Upper lobe of left lung (tissue), 6 donors: ENCODE measurements at regions not wholly inside any gene's neighbourhood (a gene's known extent, or its start where the extent isn't known, plus 50 kb on each side); places are given as distances from the start of the nearest gene placed in this dataset.

ENCODE experiments used
- ATAC-seq, 2 donors: fragments of 200-7000 bp; cut with Tn5 transposase; one replicate each; pipeline ENCODE4 v1.9.1; 2022; ENCODE audit warnings: mild to moderate bottlenecking in 2 of 2, moderate library complexity in 2 of 2; ENCODE audit not compliant: low FRiP score in 2 of 2
- DNase-seq, 2 donors: peaks; one replicate each; pipeline ENCODE4 v3.0.0-alpha.2; 2019 to 2020
- H3K27ac ChIP-seq, 4 donors: fragments of 200-600 bp; sonication (generic); one replicate each; pipeline ENCODE4 v1.5.1; 2016 to 2019
- H3K27me3 ChIP-seq, 4 donors: fragments of 200-600 bp; sonication (generic); one replicate each; pipeline ENCODE4 v1.5.1; 2017 to 2019
- H3K36me3 ChIP-seq, 4 donors: fragments of 200-600 bp; sonication (generic); one replicate each; pipeline ENCODE4 v1.5.1; 2016 to 2019
- H3K4me1 ChIP-seq, 4 donors: fragments of 200-600 bp; sonication (generic); one replicate each; pipeline ENCODE4 v1.5.1; 2018 to 2019
- H3K4me3 ChIP-seq, 4 donors: fragments of 200-600 bp; sonication (generic); one replicate each; pipeline ENCODE4 v1.5.1; 2017 to 2019; ENCODE audit warnings: mild to moderate bottlenecking in 2 of 4, moderate library complexity in 1 of 4
- H3K9me3 ChIP-seq, 4 donors: fragments of 200-600 bp; sonication (generic); one replicate each; pipeline ENCODE4 v1.5.1; 2018 to 2019
- EP300 ChIP-seq, 4 donors: sonication (generic); formaldehyde crosslinking; IDR thresholded peaks; one replicate each; pipeline ENCODE4 v1.5.1; 2017; ENCODE audit warnings: antibody characterized with exemption in 4 of 4, control low read depth in 2 of 4
- POLR2A ChIP-seq, 4 donors: fragments of 450-650 bp; IDR thresholded peaks; one replicate each; pipeline ENCODE4 v1.5.1; 2016 to 2017; ENCODE audit warnings: antibody characterized with exemption in 4 of 4, mild to moderate bottlenecking in 2 of 4
- POLR2AphosphoS5 ChIP-seq, 2 donors: sonication (generic); formaldehyde crosslinking; IDR thresholded peaks; one replicate each; pipeline ENCODE4 v1.5.1; 2017; ENCODE audit warnings: antibody characterized with exemption in 2 of 2
- WGBS, 2 donors: methylation state at CpG; one replicate each; pipeline ENCODE4 v1.1.5; 2017 to 2018; 5-methylcytosine and 5-hydroxymethylcytosine counted together
- small RNA-seq, 4 donors: library from RNA; depleted of rRNA; stranded (forward); fragments of <200 nt; gene quantifications; one replicate each; pipeline ENCODE3, GENCODE V24; 2016
- TF ChIP-seq, protein P1 (sequence below), 6 experiments: fragments of 450-650 bp in 4 of 6; fragments of 200-600 bp in 2 of 6; sonication (generic) in 2 of 6; IDR thresholded peaks; one replicate each; pipeline ENCODE4 v1.5.1; 2016 to 2019; ENCODE audit warnings: antibody characterized with exemption in 6 of 6
- donor health status: DM: no; HTN: no; CAD: no; lungs with moderate emphysema.
- donor health status: DM: no; HTN: yes; CAD: no; lungs with severe emphysema.

DNA sequence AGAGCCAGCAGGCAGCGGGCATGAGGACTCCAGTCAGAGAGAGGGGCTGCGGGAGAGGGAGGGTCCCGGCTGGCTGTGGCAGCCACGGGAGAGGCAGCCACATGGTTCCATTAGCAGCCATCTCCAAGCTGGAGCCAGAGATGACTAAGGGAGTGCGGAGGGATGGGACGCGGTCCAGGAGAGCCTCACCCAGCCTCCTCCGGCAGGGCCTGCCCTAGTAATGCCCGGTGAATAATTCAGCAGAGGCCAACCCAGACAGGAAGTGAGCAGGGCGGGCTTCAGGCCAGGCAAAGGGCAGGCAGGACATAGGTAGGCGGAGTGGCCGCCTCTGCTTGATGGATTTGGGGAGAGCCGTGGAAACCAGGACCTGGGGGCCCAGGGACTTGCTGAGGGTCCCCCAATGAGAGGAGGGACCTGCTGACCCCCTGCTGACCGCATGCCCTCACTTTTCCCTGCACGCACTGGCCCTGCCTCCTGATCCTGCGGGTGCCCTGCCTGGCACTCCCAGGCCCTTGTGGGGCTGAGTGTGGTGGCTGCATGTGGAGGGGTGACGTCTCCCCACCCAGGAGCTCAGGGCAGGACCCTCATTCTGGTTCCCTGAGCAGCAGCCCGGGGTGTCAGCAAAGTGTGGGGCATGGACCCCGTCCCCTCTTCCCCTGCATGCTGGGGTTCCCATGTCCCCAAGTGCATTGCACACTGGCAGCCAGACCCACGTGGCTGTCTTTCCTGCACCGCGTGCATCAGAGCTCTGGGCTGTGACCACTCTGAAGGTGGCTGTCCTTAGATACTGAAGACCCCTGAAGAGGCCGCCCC is 51.8 kb upstream of the SLCO4A1 start:
- Histone ChIP-seq H3K27me3 (no peaks in the 10 kb centered on the region), H3K4me3 (no peak overlapping the region), H3K36me3 (no peaks in the 10 kb centered on the region), H3K4me1 (peaks cover under 1 to 8% (median 2%) of the 10 kb centered on the region in 4 donors), H3K9me3 (no peaks in the 10 kb centered on the region), H3K27ac (no peak overlapping the region)
- peak in 1 of 2 donors; percentile 63 for DNase-seq
- 59 to 68% methylated on average over 14 to 22 of the region's 23 CpGs for WGBS, 2 donors
- no peak for TF ChIP-seq POLR2A (IDR thresholded peaks at IDR 0.05)
- TF ChIP-seq, protein P1, sequence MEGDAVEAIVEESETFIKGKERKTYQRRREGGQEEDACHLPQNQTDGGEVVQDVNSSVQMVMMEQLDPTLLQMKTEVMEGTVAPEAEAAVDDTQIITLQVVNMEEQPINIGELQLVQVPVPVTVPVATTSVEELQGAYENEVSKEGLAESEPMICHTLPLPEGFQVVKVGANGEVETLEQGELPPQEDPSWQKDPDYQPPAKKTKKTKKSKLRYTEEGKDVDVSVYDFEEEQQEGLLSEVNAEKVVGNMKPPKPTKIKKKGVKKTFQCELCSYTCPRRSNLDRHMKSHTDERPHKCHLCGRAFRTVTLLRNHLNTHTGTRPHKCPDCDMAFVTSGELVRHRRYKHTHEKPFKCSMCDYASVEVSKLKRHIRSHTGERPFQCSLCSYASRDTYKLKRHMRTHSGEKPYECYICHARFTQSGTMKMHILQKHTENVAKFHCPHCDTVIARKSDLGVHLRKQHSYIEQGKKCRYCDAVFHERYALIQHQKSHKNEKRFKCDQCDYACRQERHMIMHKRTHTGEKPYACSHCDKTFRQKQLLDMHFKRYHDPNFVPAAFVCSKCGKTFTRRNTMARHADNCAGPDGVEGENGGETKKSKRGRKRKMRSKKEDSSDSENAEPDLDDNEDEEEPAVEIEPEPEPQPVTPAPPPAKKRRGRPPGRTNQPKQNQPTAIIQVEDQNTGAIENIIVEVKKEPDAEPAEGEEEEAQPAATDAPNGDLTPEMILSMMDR (IDR thresholded peaks at IDR 0.05), result no peak
- no peak for TF ChIP-seq POLR2AphosphoS5 (IDR thresholded peaks at IDR 0.05)
- TF ChIP-seq EP300 (IDR thresholded peaks at IDR 0.05), result no peak
- peak; percentile 13 to 81 for ATAC-seq

DNA sequence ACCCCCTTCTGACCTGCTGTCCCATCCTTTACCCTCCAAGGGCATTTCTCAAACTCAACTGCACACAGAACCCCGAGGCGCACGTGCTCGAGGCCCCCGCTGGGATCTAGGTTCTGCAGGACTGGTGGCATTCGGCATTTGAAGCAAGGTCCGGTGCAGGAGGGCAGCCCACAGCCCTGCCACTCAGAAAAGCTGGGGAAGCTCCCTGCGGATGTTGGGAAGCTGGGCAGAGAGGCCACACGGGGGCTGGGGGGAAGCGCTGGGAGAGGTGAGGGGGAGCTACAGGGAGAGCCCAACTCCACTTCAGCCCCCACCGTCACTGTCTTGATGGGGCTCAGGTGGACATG is 51.2 kb upstream of the SLCO4A1 start:
- H3K36me3 ChIP-seq, result no peaks in the 10 kb centered on the region
- no peaks in the 10 kb centered on the region for H3K27me3 ChIP-seq
- no peak overlapping the region for H3K27ac ChIP-seq
- H3K9me3 ChIP-seq, result no peaks in the 10 kb centered on the region
- H3K4me1 ChIP-seq, result peaks cover 5 to 13% (median 6%) of the 10 kb centered on the region in 4 donors
- TF ChIP-seq POLR2A (IDR thresholded peaks at IDR 0.05) (no peak), EP300 (IDR thresholded peaks at IDR 0.05) (no peak), POLR2AphosphoS5 (IDR thresholded peaks at IDR 0.05) (no peak)
- TF ChIP-seq, protein P1 (IDR thresholded peaks at IDR 0.05), result no peak
- WGBS, 2 donors, result 80 to 85% methylated on average over 4 to 11 of the region's 11 CpGs
- ATAC-seq, result no peak
- DNase-seq, result peak in 1 of 2 donors; percentile 59
- H3K4me3 ChIP-seq, result no peak overlapping the region

GRCh38 chr20:62591591-62591990 is 50.7 kb upstream of the SLCO4A1 start:
- Histone ChIP-seq H3K27me3 (peaks cover 0 to 3% (median 0%) of the 10 kb centered on the region in 4 donors), H3K9me3 (no peaks in the 10 kb centered on the region), H3K4me1 (peaks cover 8 to 17% (median 11%) of the 10 kb centered on the region in 4 donors), H3K36me3 (no peaks in the 10 kb centered on the region), H3K27ac (no peak overlapping the region), H3K4me3 (no peak overlapping the region)
- TF ChIP-seq POLR2AphosphoS5 (IDR thresholded peaks at IDR 0.05) (no peak), POLR2A (IDR thresholded peaks at IDR 0.05) (no peak), EP300 (IDR thresholded peaks at IDR 0.05) (no peak)
- TF ChIP-seq, protein P1 (IDR thresholded peaks at IDR 0.05), result no peak
- DNase-seq (no peak), ATAC-seq (no peak)
- 90 to 93% methylated on average over 10 of the region's 10 CpGs for WGBS, 2 donors

Small RNAs in the stretch of these regions (small RNA-seq; reads per million reads assigned to genes)
- gene MIR1-1, result 0 reads per million in 4 donors
